ENCODE measurements at regions not wholly inside any gene's neighbourhood (a gene's known extent, or its start where the extent isn't known, plus 50 kb on each side); places are given as distances from the start of the nearest gene placed in this dataset.

DNA sequence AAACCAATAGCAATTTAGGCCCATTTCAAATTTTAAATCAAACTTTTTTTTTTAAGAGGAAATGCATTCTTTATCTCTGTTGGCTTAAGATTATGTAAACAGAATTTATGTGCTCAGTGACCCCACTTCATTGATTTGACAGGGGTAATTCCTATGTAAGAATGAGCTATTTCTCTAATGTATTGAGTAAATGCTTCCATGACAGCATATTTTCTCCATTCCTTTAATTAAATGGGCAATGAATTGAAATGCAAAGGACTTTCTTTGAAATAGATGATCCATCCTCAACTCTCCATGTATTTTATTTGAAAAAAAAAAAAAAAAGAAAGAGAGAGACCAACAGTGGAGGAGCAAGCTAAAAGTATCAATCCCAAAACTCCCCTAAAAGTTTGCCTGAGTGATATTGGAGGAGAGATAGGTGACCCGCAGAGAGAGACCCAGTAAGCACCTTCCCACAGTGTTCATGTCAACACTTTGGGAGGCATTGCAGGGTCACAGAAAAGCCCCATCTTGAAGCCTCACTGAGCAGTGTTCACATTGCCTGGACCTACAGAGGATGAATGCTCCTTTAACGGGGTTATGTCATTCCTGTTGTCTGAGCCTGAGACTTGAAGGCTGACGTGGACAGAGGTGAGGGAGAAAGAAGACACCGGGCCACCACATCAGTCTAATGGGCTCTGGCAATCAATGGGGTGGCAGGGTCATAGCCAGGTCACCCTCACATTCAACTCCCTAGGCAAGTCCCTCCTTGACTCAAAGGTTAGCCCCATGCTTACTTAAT, 176.0 kb downstream of the SHOX2 start:
- ATAC-seq (ENCODE audit: low FRiP score) = no peak
- intact Hi-C loops (cut with DNase I) = no loop called here
- Histone ChIP-seq H3K4me3 (ENCODE audit: low read length in 2 of 2) (no peak overlapping the region), H3K27ac (ENCODE audit: low read depth in 1 of 2, low read length in 2 of 2) (no peak overlapping the region), H3K4me1 (ENCODE audit: control insufficient read depth in 1 of 2, insufficient read depth in 2 of 2, low read length in 2 of 2) (no peaks in the 10 kb centered on the region), H3K36me3 (ENCODE audit: control insufficient read depth in 1 of 2, insufficient read depth in 2 of 2, low read length in 1 of 2) (no peaks in the 10 kb centered on the region), H3K9me3 (ENCODE audit: control insufficient read depth, low read length) (no peaks in the 10 kb centered on the region), H3K27me3 (ENCODE audit: control insufficient read depth in 1 of 2, insufficient read depth in 2 of 2, low read length in 1 of 2) (no peaks in the 10 kb centered on the region)
- no peak for DNase-seq
- WGBS, 2 donors = 77 to 87% methylated on average over 4 of the region's 4 CpGs

DNA sequence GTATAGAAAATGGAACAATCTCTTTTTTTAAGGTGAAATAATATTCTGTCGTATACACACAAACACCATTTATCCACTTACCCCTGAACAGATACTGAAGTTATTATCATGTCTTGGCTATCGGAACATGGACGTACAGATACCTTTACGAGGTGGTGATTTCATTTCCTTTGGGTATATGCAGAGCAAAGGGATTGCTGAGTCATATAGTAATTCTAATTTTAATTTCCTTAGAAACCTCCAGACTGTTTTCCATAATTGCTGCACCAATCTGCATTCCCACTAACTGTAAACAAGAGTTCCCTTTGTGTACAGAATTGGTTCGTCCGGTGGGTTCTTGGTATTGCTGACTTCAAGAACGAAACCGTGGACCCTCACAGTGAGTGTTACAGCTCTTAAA, 179.4 kb downstream of the SHOX2 start:
- Histone ChIP-seq H3K36me3 (ENCODE audit: control insufficient read depth in 1 of 2, insufficient read depth in 2 of 2, low read length in 1 of 2) (no peaks in the 10 kb centered on the region), H3K4me1 (ENCODE audit: control insufficient read depth in 1 of 2, insufficient read depth in 2 of 2, low read length in 2 of 2) (no peaks in the 10 kb centered on the region), H3K27me3 (ENCODE audit: control insufficient read depth in 1 of 2, insufficient read depth in 2 of 2, low read length in 1 of 2) (no peaks in the 10 kb centered on the region), H3K9me3 (ENCODE audit: control insufficient read depth, low read length) (no peaks in the 10 kb centered on the region), H3K27ac (ENCODE audit: low read depth in 1 of 2, low read length in 2 of 2) (no peak overlapping the region), H3K4me3 (ENCODE audit: low read length in 2 of 2) (no peak overlapping the region)
- WGBS, 2 donors = 80 to 87% methylated on average over 8 of the region's 8 CpGs
- DNase-seq = no peak
- intact Hi-C loops (cut with DNase I) = no loop called here
- ATAC-seq (ENCODE audit: low FRiP score) = no peak

DNA sequence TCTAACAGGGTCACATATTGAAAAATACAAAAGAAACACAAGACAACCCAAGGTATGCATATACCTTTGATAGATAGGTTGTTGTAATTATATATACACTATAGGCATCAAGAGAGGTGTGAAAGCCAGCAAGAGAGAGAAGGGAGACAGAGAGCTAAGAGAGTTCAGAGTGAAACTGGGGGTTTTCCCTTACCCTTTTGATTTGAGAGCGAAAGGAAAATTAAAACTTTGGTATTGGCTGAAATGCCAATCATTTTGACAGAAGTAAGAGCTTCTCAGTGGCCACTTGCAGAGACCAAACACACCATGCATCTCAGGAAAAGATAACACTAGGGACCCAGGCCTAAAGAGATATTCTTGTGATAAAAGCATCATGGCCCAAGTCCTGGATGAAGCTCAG, 183.6 kb downstream of the SHOX2 start:
- Histone ChIP-seq H3K4me1 (ENCODE audit: control insufficient read depth in 1 of 2, insufficient read depth in 2 of 2, low read length in 2 of 2) (no peaks in the 10 kb centered on the region), H3K4me3 (ENCODE audit: low read length in 2 of 2) (no peak overlapping the region), H3K9me3 (ENCODE audit: control insufficient read depth, low read length) (peaks cover 2% of the 10 kb centered on the region), H3K36me3 (ENCODE audit: control insufficient read depth in 1 of 2, insufficient read depth in 2 of 2, low read length in 1 of 2) (no peaks in the 10 kb centered on the region), H3K27ac (ENCODE audit: low read depth in 1 of 2, low read length in 2 of 2) (no peak overlapping the region), H3K27me3 (ENCODE audit: control insufficient read depth in 1 of 2, insufficient read depth in 2 of 2, low read length in 1 of 2) (peaks cover 0 to 2% of the 10 kb centered on the region in 2 donors)
- no peak for DNase-seq
- intact Hi-C loops (cut with DNase I) = no loop called here
- ATAC-seq (ENCODE audit: low FRiP score) = no peak
- WGBS, 2 donors = 93% methylated on average over 1 of the region's 1 CpG

DNA sequence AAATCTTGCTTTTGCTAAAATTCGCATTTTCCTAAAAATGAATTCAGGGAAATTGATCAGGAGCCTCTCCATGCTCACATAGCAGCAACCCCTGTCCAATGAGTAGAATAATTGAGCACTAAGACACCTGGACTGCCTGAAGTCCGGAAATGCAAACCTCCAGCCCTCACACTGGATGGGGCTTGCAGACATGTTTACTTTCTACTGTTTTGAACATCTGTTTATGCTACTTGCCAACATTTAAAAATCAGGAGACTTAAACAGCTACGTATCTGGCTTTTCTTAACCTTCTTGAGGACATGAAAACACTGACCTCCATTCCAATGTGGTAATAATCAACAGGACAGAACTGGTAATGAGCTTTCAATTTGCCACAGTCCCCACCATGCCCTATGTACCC, 184.4 kb downstream of the SHOX2 start:
- Histone ChIP-seq H3K9me3 (ENCODE audit: control insufficient read depth, low read length) (peaks cover 2% of the 10 kb centered on the region), H3K36me3 (ENCODE audit: control insufficient read depth in 1 of 2, insufficient read depth in 2 of 2, low read length in 1 of 2) (no peaks in the 10 kb centered on the region), H3K27ac (ENCODE audit: low read depth in 1 of 2, low read length in 2 of 2) (no peak overlapping the region), H3K4me1 (ENCODE audit: control insufficient read depth in 1 of 2, insufficient read depth in 2 of 2, low read length in 2 of 2) (no peaks in the 10 kb centered on the region), H3K27me3 (ENCODE audit: control insufficient read depth in 1 of 2, insufficient read depth in 2 of 2, low read length in 1 of 2) (peaks cover 0 to 2% of the 10 kb centered on the region in 2 donors), H3K4me3 (ENCODE audit: low read length in 2 of 2) (no peak overlapping the region)
- DNase-seq = no peak
- no peak for ATAC-seq (ENCODE audit: low FRiP score)
- intact Hi-C loops (cut with DNase I) = no loop called here
- 57 to 63% methylated on average over 3 of the region's 3 CpGs for WGBS, 2 donors

- ATAC-seq (ENCODE audit: low FRiP score) = no peak
- H3K27me3 ChIP-seq (ENCODE audit: control insufficient read depth in 1 of 2, insufficient read depth in 2 of 2, low read length in 1 of 2) = peaks cover 0 to 2% of the 10 kb centered on the region in 2 donors
- intact Hi-C loops (cut with DNase I) = no loop called here
- no peak overlapping the region for H3K4me3 ChIP-seq (ENCODE audit: low read length in 2 of 2)
- no peaks in the 10 kb centered on the region for H3K4me1 ChIP-seq (ENCODE audit: control insufficient read depth in 1 of 2, insufficient read depth in 2 of 2, low read length in 2 of 2)
- no peaks in the 10 kb centered on the region for H3K36me3 ChIP-seq (ENCODE audit: control insufficient read depth in 1 of 2, insufficient read depth in 2 of 2, low read length in 1 of 2)
- 71 to 77% methylated on average over 19 of the region's 19 CpGs for WGBS, 2 donors
- peaks cover 2% of the 10 kb centered on the region for H3K9me3 ChIP-seq (ENCODE audit: control insufficient read depth, low read length)
- no peak overlapping the region for H3K27ac ChIP-seq (ENCODE audit: low read depth in 1 of 2, low read length in 2 of 2)
- no peak for DNase-seq
Observed at GRCh38 chr3:157920822-157921700, 185.2 kb downstream of the SHOX2 start.

DNA sequence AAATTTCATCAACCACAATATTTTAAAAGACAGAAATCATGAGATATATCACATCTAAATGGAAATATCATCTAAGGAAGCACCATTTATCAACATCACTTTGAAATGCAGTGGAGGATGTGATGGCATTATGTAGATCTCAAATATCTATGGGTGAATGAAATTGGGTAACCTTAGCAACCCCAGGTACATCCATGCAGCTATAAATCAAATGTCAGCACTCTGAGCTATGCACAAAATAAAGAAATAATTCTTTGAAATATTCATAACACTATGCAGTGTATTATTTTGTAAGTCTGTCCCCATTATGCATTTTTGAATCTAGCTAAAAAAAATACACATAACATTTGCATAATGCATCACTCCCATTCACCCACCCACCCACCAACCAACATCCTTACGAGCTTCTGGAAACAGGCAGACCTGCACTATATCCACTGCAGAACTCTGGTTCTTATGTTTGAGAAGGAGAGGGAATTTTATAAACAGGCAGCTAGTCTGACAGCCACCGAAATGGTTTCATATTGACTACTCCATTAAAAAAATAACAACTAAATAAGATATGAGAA, 186.8 kb downstream of the SHOX2 start:
- Histone ChIP-seq H3K27ac (ENCODE audit: low read depth in 1 of 2, low read length in 2 of 2) (no peak overlapping the region), H3K27me3 (ENCODE audit: control insufficient read depth in 1 of 2, insufficient read depth in 2 of 2, low read length in 1 of 2) (peaks cover 0 to 2% of the 10 kb centered on the region in 2 donors), H3K4me1 (ENCODE audit: control insufficient read depth in 1 of 2, insufficient read depth in 2 of 2, low read length in 2 of 2) (no peaks in the 10 kb centered on the region), H3K36me3 (ENCODE audit: control insufficient read depth in 1 of 2, insufficient read depth in 2 of 2, low read length in 1 of 2) (no peaks in the 10 kb centered on the region), H3K9me3 (ENCODE audit: control insufficient read depth, low read length) (peaks cover 2% of the 10 kb centered on the region), H3K4me3 (ENCODE audit: low read length in 2 of 2) (no peak overlapping the region)
- 73 to 79% methylated on average over 2 of the region's 2 CpGs for WGBS, 2 donors
- DNase-seq (no peak), ATAC-seq (ENCODE audit: low FRiP score) (no peak)
- intact Hi-C loops (cut with DNase I) = no loop called here

GRCh38 chr3:157918402-157918801, 187.8 kb downstream of the SHOX2 start:
- no peak overlapping the region for H3K4me3 ChIP-seq (ENCODE audit: low read length in 2 of 2)
- ATAC-seq (ENCODE audit: low FRiP score) (no peak), DNase-seq (no peak)
- no peaks in the 10 kb centered on the region for H3K36me3 ChIP-seq (ENCODE audit: control insufficient read depth in 1 of 2, insufficient read depth in 2 of 2, low read length in 1 of 2)
- intact Hi-C loops (cut with DNase I) = no loop called here
- no peaks in the 10 kb centered on the region for H3K4me1 ChIP-seq (ENCODE audit: control insufficient read depth in 1 of 2, insufficient read depth in 2 of 2, low read length in 2 of 2)
- H3K27me3 ChIP-seq (ENCODE audit: control insufficient read depth in 1 of 2, insufficient read depth in 2 of 2, low read length in 1 of 2) = peaks cover 0 to 2% of the 10 kb centered on the region in 2 donors
- 76 to 81% methylated on average over 3 of the region's 3 CpGs for WGBS, 2 donors
- no peak overlapping the region for H3K27ac ChIP-seq (ENCODE audit: low read depth in 1 of 2, low read length in 2 of 2)
- peaks cover 2% of the 10 kb centered on the region for H3K9me3 ChIP-seq (ENCODE audit: control insufficient read depth, low read length)

DNA sequence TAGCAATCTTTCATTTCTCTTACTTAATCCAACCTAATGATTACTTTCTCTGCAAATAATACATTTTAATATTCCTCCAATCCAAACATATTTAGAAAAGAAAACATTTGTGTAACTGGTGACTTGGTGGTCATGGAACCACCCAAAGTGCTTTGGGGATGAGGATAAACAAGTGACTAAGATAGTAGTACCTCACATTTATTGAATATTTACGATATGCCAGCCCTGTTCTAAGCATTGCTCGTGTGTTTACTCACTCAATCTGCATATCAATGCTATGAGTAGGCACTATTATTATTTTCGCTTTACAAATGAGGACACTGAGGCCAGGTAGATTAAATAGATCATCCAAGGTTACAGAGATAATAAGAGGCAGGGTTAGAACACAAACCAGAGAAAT, 189.5 kb downstream of the SHOX2 start:
- ATAC-seq (ENCODE audit: low FRiP score) (no peak), DNase-seq (no peak)
- Histone ChIP-seq H3K27me3 (ENCODE audit: control insufficient read depth in 1 of 2, insufficient read depth in 2 of 2, low read length in 1 of 2) (peaks cover 0 to 2% of the 10 kb centered on the region in 2 donors), H3K36me3 (ENCODE audit: control insufficient read depth in 1 of 2, insufficient read depth in 2 of 2, low read length in 1 of 2) (no peaks in the 10 kb centered on the region), H3K9me3 (ENCODE audit: control insufficient read depth, low read length) (peaks cover 2% of the 10 kb centered on the region), H3K4me1 (ENCODE audit: control insufficient read depth in 1 of 2, insufficient read depth in 2 of 2, low read length in 2 of 2) (no peaks in the 10 kb centered on the region), H3K27ac (ENCODE audit: low read depth in 1 of 2, low read length in 2 of 2) (no peak overlapping the region), H3K4me3 (ENCODE audit: low read length in 2 of 2) (no peak overlapping the region)
- 80 to 83% methylated on average over 3 of the region's 3 CpGs for WGBS, 2 donors
- intact Hi-C loops (cut with DNase I) = no loop called here

All from aorta (tissue), 5 donors.